HCT116 (cell line): ENCODE measurements at regions not wholly inside any gene's neighbourhood (a gene's known extent, or its start where the extent isn't known, plus 50 kb on each side); places are given as distances from the start of the nearest gene placed in this dataset.

Experiments
- ATAC-seq: fragments of 200-7000 bp; cut with Tn5 transposase; 2 replicates; pipeline ENCODE4 v1.9.1; 2020; ENCODE audit warnings: mild to moderate bottlenecking, moderate library complexity
- BruUV-seq: library from RNA; stranded (reverse); fragments of 400-500 nt; replicated peaks from 2 replicates; lab custom pipeline; 2021; lab: Mats Ljungman, UMichigan
- CTCF ChIA-PET: fragments of 300-600 bp; sonication (Branson Sonifier 250); formaldehyde crosslinking; loops from one replicate; lab custom pipeline; 2021; ENCODE audit warnings: antibody characterized with exemption; lab: Charles Lee
- POLR2A ChIA-PET: fragments of 300-600, 350-600 bp; sonication (Branson Sonifier 250); formaldehyde crosslinking; loops from one replicate; lab custom pipeline; 2021; ENCODE audit warnings: antibody characterized with exemption; lab: Charles Lee
- RAD21 ChIA-PET, 2 experiments: fragments of 300-600 bp; sonication (Branson Sonifier 250); formaldehyde crosslinking; loops; one replicate each; lab custom pipeline; 2023; ENCODE audit warnings: low total read pairs in 2 of 2; ENCODE audit not compliant: uncharacterized antibody in 2 of 2, unreplicated experiment in 2 of 2, low non-redundant PET in 1 of 2; lab: Charles Lee
- DNase-seq: peaks from one replicate; pipeline ENCODE4 v3.0.0-alpha.2; 2010; ENCODE audit warnings: low read depth, low spot score
- H2AFZ ChIP-seq: fragments of 200-600 bp; shearing (Covaris generic), sonication (generic); 2 replicates; pipeline ENCODE4 v1.6.1; 2017; ENCODE audit warnings: low read depth, mixed run types, mixed read lengths, antibody characterized with exemption, low read length; ENCODE audit not compliant: poor library complexity, severe bottlenecking
- H3K27ac ChIP-seq: 2 replicates; pipeline ENCODE4 v1.5.1; 2012; ENCODE audit warnings: low read depth, low read length
- H3K27me3 ChIP-seq: fragments of 200-600 bp; sonication (generic); 2 replicates; pipeline ENCODE4 v1.6.1; 2016; ENCODE audit warnings: mixed run types, low read length, mixed read lengths; ENCODE audit not compliant: insufficient read depth
- H3K36me3 ChIP-seq, 2 experiments: fragments of 200-500 bp in 1 of 2; fragments of 200-600 bp in 1 of 2; sonication (Bioruptor generic) in 1 of 2; sonication (generic) in 1 of 2; 2 replicates each; pipeline versions ENCODE4 v1.5.1 to v1.6.1; 2014 to 2016; ENCODE audit warnings: low read length in 2 of 2, inconsistent platforms in 1 of 2, mixed read lengths in 1 of 2, mixed run types in 1 of 2; ENCODE audit not compliant: insufficient read depth in 2 of 2, control insufficient read depth in 1 of 2
- H3K4me1 ChIP-seq, 2 experiments: fragments of 200-600 bp in 1 of 2; sonication (generic) in 1 of 2; 2 replicates each; pipeline versions ENCODE4 v1.5.1 to v1.6.1; 2012 to 2017; ENCODE audit warnings: low read length in 2 of 2, inconsistent platforms in 1 of 2, mild to moderate bottlenecking in 1 of 2, mixed read lengths in 1 of 2, mixed run types in 1 of 2, moderate library complexity in 1 of 2; ENCODE audit not compliant: insufficient read depth in 2 of 2, control insufficient read depth in 1 of 2
- H3K4me2 ChIP-seq: fragments of 200-600 bp; sonication (generic); 2 replicates; pipeline ENCODE4 v1.6.1; 2017; ENCODE audit warnings: mixed run types, low read length, mixed read lengths
- H3K4me3 ChIP-seq, 2 experiments: fragments of 200-600 bp in 1 of 2; sonication (generic) in 1 of 2; replicated peaks in 1 of 2; 2 replicates each; pipeline ENCODE4 v1.5.1; 2011 to 2016; ENCODE audit warnings: low read length in 2 of 2, control low read depth in 1 of 2, low read depth in 1 of 2, mild to moderate bottlenecking in 1 of 2, mixed read lengths in 1 of 2, mixed run types in 1 of 2
- H3K79me2 ChIP-seq: fragments of 200-600 bp; sonication (generic); 2 replicates; pipeline ENCODE4 v1.6.1; 2017; ENCODE audit warnings: mild to moderate bottlenecking, mixed run types, low read length, moderate library complexity, mixed read lengths; ENCODE audit not compliant: insufficient read depth
- H3K9ac ChIP-seq: fragments of 200-600 bp; sonication (generic); 2 replicates; pipeline ENCODE4 v1.6.1; 2016; ENCODE audit warnings: low read length, mixed read lengths
- H3K9me2 ChIP-seq: fragments of 200-600 bp; sonication (generic), shearing (Covaris generic); 2 replicates; pipeline ENCODE4 v1.6.1; 2017; ENCODE audit warnings: mixed run types, mild to moderate bottlenecking, moderate library complexity; ENCODE audit not compliant: insufficient read depth
- H3K9me3 ChIP-seq, 2 experiments: fragments of 200-500 bp in 1 of 2; fragments of 200-600 bp in 1 of 2; sonication (Bioruptor generic) in 1 of 2; sonication (generic) in 1 of 2; 2 replicates each; pipeline ENCODE4 v1.6.1; 2014 to 2017; ENCODE audit warnings: low read length in 2 of 2, mixed read lengths in 2 of 2, inconsistent platforms in 1 of 2, low read depth in 1 of 2, mild to moderate bottlenecking in 1 of 2, mixed run types in 1 of 2, moderate library complexity in 1 of 2; ENCODE audit not compliant: control insufficient read depth in 1 of 2, insufficient read depth in 1 of 2
- H4K20me1 ChIP-seq: fragments of 200-600 bp; sonication (generic), shearing (Covaris generic); 2 replicates; pipeline ENCODE4 v1.6.1; 2017; ENCODE audit warnings: mixed run types, mild to moderate bottlenecking, moderate library complexity; ENCODE audit not compliant: insufficient read depth
- ATF3 ChIP-seq: IDR thresholded peaks from 2 replicates; pipeline ENCODE4 v1.6.1; 2012
- CBX3 ChIP-seq: IDR thresholded peaks from 2 replicates; pipeline ENCODE4 v1.6.1; 2012; ENCODE audit warnings: low read depth
- CTCF ChIP-seq, 3 experiments: fragments of 200-600 bp in 1 of 3; sonication (generic) in 1 of 3; IDR thresholded peaks in 2 of 3; conservative IDR thresholded peaks in 1 of 3; 2 replicates each; pipeline ENCODE4 v1.5.1; 2012 to 2017; ENCODE audit warnings: low read depth in 2 of 3, low read length in 2 of 3, antibody characterized with exemption in 1 of 3, borderline replicate concordance in 1 of 3, control low read depth in 1 of 3, mild to moderate bottlenecking in 1 of 3, mixed read lengths in 1 of 3, mixed run types in 1 of 3, moderate library complexity in 1 of 3; ENCODE audit not compliant: insufficient read depth in 1 of 3
- EGR1 ChIP-seq: IDR thresholded peaks from 2 replicates; pipeline ENCODE4 v1.6.1; 2012; ENCODE audit warnings: low read depth
- ELF1 ChIP-seq: IDR thresholded peaks from 2 replicates; pipeline ENCODE4 v1.6.1; 2012; ENCODE audit warnings: low read depth, borderline replicate concordance
- EZH2phosphoT487 ChIP-seq: fragments of 200-600 bp; IDR thresholded peaks from 2 replicates; pipeline ENCODE4 v1.6.1; 2018; ENCODE audit warnings: antibody characterized with exemption, borderline replicate concordance
- FOSL1 ChIP-seq: IDR thresholded peaks from 2 replicates; pipeline ENCODE4 v1.6.1; 2012; ENCODE audit warnings: low read depth
- JUND ChIP-seq: IDR thresholded peaks from 2 replicates; pipeline ENCODE4 v1.6.1; 2012
- MAX ChIP-seq: IDR thresholded peaks from 2 replicates; pipeline ENCODE4 v1.6.1; 2012
- POLR2A ChIP-seq: IDR thresholded peaks from 2 replicates; pipeline ENCODE4 v1.7.0; 2011; ENCODE audit warnings: borderline replicate concordance; ENCODE audit not compliant: insufficient read depth, insufficient read length; ENCODE audit errors: extremely low read depth
- POLR2AphosphoS5 ChIP-seq: IDR thresholded peaks from 2 replicates; pipeline ENCODE4 v1.6.1; 2011; ENCODE audit warnings: mild to moderate bottlenecking, low read depth, low read length, moderate library complexity
- RAD21 ChIP-seq: IDR thresholded peaks from 2 replicates; pipeline ENCODE4 v1.6.1; 2012; ENCODE audit warnings: low read depth, mild to moderate bottlenecking
- REST ChIP-seq: IDR thresholded peaks from 2 replicates; pipeline ENCODE4 v1.6.1; 2012; ENCODE audit warnings: low read depth
- SIN3A ChIP-seq: IDR thresholded peaks from 2 replicates; pipeline ENCODE4 v1.6.1; 2012; ENCODE audit warnings: low read depth
- SP1 ChIP-seq: IDR thresholded peaks from 2 replicates; pipeline ENCODE4 v1.6.1; 2012; ENCODE audit warnings: low read depth
- SRF ChIP-seq: IDR thresholded peaks from 2 replicates; pipeline ENCODE4 v1.6.1; 2012; ENCODE audit warnings: low read depth
- TCF7L2 ChIP-seq: IDR thresholded peaks from 2 replicates; pipeline ENCODE4 v1.7.0; 2011; ENCODE audit warnings: borderline replicate concordance, inconsistent platforms; ENCODE audit not compliant: insufficient read depth, insufficient read length; ENCODE audit errors: extremely low read depth
- ZBTB33 ChIP-seq: IDR thresholded peaks from 2 replicates; pipeline ENCODE4 v1.6.1; 2011; ENCODE audit warnings: mild to moderate bottlenecking, low read length, moderate library complexity; ENCODE audit not compliant: insufficient replicate concordance; ENCODE audit errors: extremely low read depth
- ZFX ChIP-seq: fragments of 450-650 bp; IDR thresholded peaks from 2 replicates; pipeline ENCODE4 v1.6.1; 2017
- ZNF274 ChIP-seq: fragments of 200-500 bp; sonication (Bioruptor generic); IDR thresholded peaks from 2 replicates; pipeline ENCODE4 v1.6.1; 2014; ENCODE audit warnings: mild to moderate bottlenecking, low read depth, low read length, inconsistent platforms
- intact Hi-C: fragments of 100-400 bp; cut with micrococcal nuclease; formaldehyde crosslinking; loops from 2 replicates; pipeline ENCODE4 v1.10.0; 2022

GRCh38 chr11:91730620-91731019 is 494.0 kb upstream of the FAT3 start (continued):
- no peak for TF ChIP-seq RAD21

GRCh38 chr11:91730057-91730456 is 494.6 kb upstream of the FAT3 start:
- no peak overlapping the region for H2AFZ ChIP-seq

More at GRCh38 chr11:91730057-91730456, 494.6 kb upstream of the FAT3 start:
- Histone ChIP-seq H3K4me3 (no peak overlapping the region), H3K36me3 (no peaks in the 10 kb centered on the region), H3K9ac (no peak overlapping the region), H4K20me1 (no peaks in the 10 kb centered on the region)
- CTCF ChIA-PET: no interaction called here
- no peak for TF ChIP-seq ZBTB33
- no peak for TF ChIP-seq SIN3A
- no peak for TF ChIP-seq POLR2A
- TF ChIP-seq TCF7L2: no peak
- no peak for TF ChIP-seq ZFX
- no peak for TF ChIP-seq ELF1
- no peak for TF ChIP-seq EZH2phosphoT487
- TF ChIP-seq SRF: no peak
- TF ChIP-seq POLR2AphosphoS5: no peak
- no peak for TF ChIP-seq SP1
- TF ChIP-seq EGR1: no peak
- TF ChIP-seq CBX3: no peak
- TF ChIP-seq REST: no peak
- no peak for TF ChIP-seq CTCF (IDR thresholded peaks at IDR 0.05 in 2 of 3, conservative IDR thresholded peaks at IDR 0.05 in 1 of 3; ENCODE audit: borderline replicate concordance in 1 of 3, insufficient read depth in 1 of 3, low read depth in 2 of 3, low read length in 2 of 3)
- no peak for TF ChIP-seq ATF3
- no peak for TF ChIP-seq ZNF274
- no peak for TF ChIP-seq FOSL1
- TF ChIP-seq MAX: no peak
- TF ChIP-seq RAD21: no peak
- no peak for TF ChIP-seq JUND
- TF ChIP-seq, all 23 proteins: peak for 0
- ChIA-PET POLR2A (no interaction called here), RAD21 (no interaction called here)
- no peak for DNase-seq
- H3K27ac ChIP-seq: no peak overlapping the region
- ATAC-seq: no peak
- H3K4me2 ChIP-seq: no peak overlapping the region
- no peaks in the 10 kb centered on the region for H3K27me3 ChIP-seq
- H3K9me2 ChIP-seq: no peaks in the 10 kb centered on the region
- no peaks in the 10 kb centered on the region for H3K4me1 ChIP-seq
- no TSS peak for BruUV-seq
- intact Hi-C loops: no loop called here
- H3K79me2 ChIP-seq: no peaks in the 10 kb centered on the region
- H3K9me3 ChIP-seq: peaks cover 4 to 10% of the 10 kb centered on the region in 2 experiments; a peak in 2 of 4 replicates
